Jurkat, Clone E6-1 (cell line): ENCODE measurements at regions not wholly inside any gene's neighbourhood (a gene's known extent, or its start where the extent isn't known, plus 50 kb on each side); places are given as distances from the start of the nearest gene placed in this dataset.

Experiments
- DNase-seq: peaks from one replicate; pipeline ENCODE4 v3.0.0-alpha.2; 2011; ENCODE audit warnings: low read depth, low spot score
- H3K4me3 ChIP-seq: 2 replicates; pipeline ENCODE4 v1.5.1; 2011; ENCODE audit warnings: mild to moderate bottlenecking, low read length, control low read depth, moderate library complexity

GRCh38 chr6:51323056-51323455 lies 504.4 kb downstream of the TFAP2B start:
- no peak for DNase-seq
- no peak overlapping the region for H3K4me3 ChIP-seq

- no peak for DNase-seq
- H3K4me3 ChIP-seq, result no peak overlapping the region
These were observed 512.3 kb downstream of the TFAP2B start for GRCh38 chr6:51330971-51331370.

DNA sequence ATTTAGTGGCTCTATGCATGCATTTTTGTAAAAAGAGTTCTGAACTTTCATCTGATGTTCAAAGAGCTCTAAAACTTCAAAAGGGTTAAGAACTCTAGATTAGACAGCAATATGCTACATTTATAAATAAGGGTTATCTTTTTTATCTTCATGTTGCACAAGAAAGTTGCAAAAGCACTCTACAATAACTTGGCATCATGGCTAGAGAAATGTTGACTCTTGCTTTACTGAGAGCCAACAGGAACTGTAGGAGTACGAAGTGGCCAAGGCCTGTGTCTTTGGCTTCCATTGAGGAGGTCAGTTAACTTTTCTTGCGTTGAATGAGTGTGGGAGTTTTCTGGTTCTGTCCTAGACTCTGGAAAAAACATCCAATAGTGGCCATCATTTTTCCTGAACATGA lies 516.9 kb downstream of the TFAP2B start:
- no peak for DNase-seq
- H3K4me3 ChIP-seq, result no peak overlapping the region

- no peak overlapping the region for H3K4me3 ChIP-seq
- DNase-seq, result no peak
These were observed 517.5 kb downstream of the TFAP2B start for GRCh38 chr6:51336185-51336584.

DNA sequence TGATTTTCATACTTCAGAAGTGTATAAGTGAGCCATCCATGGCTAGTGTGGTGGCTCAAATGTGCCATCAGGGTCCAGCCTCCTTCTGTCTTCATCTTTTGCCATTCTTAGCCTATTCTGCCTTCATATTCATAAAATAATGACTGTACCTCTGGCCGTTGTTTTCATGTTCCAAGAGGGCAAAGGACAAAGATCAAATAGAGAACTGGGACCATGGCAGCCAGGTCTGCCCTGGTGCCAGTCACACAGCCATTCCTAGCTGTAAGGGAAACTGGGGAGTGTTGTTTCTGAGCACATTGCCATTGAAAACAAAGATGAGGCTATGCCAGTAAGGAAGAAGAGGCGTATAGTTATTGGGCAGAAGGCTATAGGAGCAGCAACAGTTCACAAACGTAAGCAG lies 518.6 kb downstream of the TFAP2B start:
- DNase-seq, result no peak
- no peak overlapping the region for H3K4me3 ChIP-seq

GRCh38 chr6:51339108-51339507 lies 520.4 kb downstream of the TFAP2B start:
- DNase-seq, result no peak

GRCh38 chr6:51339728-51340127 lies 521.1 kb downstream of the TFAP2B start:
- H3K4me3 ChIP-seq, result no peak overlapping the region
- peak; percentile 6 for DNase-seq

More at GRCh38 chr6:51339108-51339507, 520.4 kb downstream of the TFAP2B start:
- no peak overlapping the region for H3K4me3 ChIP-seq

DNA sequence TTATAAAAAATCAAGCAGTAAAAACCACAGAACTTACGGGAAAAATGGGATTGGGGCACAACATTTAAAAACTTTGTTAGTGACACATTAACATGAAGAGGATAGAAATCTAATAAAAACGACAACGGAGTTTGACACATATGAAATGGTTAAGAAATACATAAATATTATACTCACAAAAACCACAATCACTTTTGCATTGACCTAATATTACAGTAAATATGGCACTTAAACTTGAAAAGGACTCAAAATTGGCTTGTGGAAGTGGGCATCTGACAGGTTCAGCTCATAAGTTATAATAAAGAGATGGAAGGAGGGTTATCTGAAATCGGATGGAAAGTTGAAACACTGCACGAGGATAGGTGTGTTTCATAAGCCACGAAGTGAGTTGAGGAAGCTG lies 523.7 kb downstream of the TFAP2B start:
- no peak for DNase-seq
- H3K4me3 ChIP-seq, result no peak overlapping the region

GRCh38 chr6:51349857-51350256 lies 531.2 kb downstream of the TFAP2B start:
- no peak overlapping the region for H3K4me3 ChIP-seq
- no peak for DNase-seq

DNA sequence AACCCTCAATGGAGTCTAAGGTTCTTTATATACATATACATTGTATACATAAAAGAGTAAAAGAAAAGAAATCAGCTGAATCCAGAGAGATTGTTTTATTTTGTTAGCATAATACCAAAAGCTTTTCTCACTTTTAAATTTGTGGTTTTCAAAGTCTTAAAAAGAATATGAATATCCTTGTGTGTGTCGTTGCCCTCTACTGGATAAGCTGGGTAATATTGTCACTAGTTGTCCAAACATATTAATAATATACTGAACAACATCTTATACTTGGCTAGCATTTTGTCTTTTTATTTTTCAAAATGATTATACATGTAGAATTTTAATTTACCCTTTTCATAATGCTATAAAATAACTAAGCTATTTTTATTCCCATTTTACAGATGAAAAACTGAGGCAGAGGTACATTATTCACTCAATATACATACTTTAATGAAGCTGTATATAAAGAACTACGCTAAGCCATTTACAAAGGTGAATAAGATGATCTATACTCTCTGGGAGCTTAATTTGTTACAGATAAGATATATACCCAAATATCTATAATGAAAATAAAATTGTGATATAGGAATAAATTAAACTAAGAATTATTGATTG lies 531.7 kb downstream of the TFAP2B start:
- H3K4me3 ChIP-seq, result no peak overlapping the region
- peak; percentile 14 for DNase-seq

GRCh38 chr6:51352506-51353029 lies 533.9 kb downstream of the TFAP2B start:
- DNase-seq, result no peak
- H3K4me3 ChIP-seq, result no peak overlapping the region

- DNase-seq, result no peak
- no peak overlapping the region for H3K4me3 ChIP-seq
These were observed 541.6 kb downstream of the TFAP2B start for GRCh38 chr6:51360287-51360686.

- DNase-seq, result no peak
- no peak overlapping the region for H3K4me3 ChIP-seq
These were observed 546.9 kb downstream of the TFAP2B start for GRCh38 chr6:51365566-51365965.

GRCh38 chr6:51369485-51369884 lies 550.8 kb downstream of the TFAP2B start:
- no peak for DNase-seq
- no peak overlapping the region for H3K4me3 ChIP-seq

DNA sequence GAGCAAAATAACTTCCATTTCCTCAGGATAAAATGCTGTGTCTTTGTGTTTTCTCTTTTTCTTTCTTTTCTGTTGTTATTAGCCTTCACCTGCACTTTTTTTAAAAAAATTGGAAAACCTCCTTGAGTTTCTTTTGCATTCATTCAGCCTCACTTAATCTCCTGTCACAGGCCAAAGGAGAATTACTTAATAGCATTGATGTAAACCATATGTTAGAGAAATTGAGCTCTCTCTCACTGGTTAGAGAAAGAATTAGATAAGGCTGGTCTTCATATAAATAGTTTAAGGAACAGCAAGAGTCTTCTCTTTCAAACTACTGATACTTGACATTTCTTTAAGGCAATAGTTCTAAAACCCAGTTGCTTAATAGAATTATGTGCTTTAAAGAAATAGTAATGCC lies 564.2 kb downstream of the TFAP2B start:
- no peak for DNase-seq
- H3K4me3 ChIP-seq, result no peak overlapping the region

- no peak overlapping the region for H3K4me3 ChIP-seq
- DNase-seq, result no peak
These were observed 566.1 kb downstream of the TFAP2B start for GRCh38 chr6:51384736-51385135.

DNA sequence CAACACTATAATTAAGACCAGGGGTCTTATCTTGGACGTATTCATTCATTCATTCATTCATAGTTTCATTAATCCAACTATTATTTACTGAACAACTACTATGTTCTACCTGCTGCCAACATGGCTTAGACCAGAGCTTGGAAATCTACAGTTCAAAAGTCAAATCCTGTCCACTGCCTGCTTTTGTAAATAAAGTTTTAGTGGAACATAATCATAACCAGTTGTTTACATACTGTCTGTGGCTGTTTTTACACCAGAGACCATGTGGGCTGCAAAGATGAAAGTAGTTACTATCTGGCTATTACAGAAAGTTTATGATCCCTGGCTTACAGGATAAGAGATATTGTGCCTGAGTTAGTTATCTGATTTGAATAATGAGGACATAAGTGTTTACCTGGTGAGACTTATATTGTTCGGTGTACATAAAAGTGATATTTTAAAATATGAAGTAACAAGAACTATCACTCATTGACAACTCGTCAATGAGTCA lies 567.7 kb downstream of the TFAP2B start:
- H3K4me3 ChIP-seq, result no peak overlapping the region
- DNase-seq, result no peak

DNA sequence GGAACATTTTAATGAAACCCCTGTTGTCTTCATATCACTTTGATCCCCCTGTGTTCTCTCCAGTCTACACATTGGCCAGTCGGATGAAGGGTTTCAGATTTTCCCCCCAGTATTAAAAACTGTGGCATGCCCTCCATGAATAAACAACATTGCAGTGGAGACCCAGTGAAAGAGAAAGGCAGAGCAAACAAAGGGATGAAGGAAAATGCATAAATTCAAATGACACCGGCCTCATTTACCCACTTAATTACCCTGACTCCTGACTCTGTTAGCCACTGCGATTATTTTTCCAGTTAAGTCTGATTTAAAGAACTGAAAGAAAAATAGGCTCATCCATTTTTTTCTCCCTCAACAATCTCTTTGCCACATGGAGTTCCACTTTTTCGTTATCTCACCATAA lies 569.2 kb downstream of the TFAP2B start:
- H3K4me3 ChIP-seq, result no peak overlapping the region
- DNase-seq, result no peak

DNA sequence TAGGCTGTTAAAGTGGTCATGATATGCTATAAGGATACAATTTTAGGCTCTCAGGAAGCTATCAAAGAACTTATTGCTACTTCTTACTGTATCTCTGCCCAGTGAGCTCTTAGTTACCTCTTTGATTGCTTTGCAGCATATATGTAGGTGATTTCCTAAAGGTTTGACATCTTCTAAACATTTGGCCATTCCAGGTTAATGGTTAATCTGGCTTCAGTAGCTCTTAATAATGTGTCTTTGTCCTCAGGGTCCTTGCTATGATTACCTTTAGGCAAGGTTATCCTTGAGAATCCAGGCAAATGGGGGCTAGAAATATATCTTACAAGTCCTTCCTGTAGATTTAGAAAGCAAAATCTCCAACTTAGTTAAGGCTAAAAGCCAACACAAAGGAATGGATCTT lies 575.4 kb downstream of the TFAP2B start:
- no peak for DNase-seq
- no peak overlapping the region for H3K4me3 ChIP-seq

DNA sequence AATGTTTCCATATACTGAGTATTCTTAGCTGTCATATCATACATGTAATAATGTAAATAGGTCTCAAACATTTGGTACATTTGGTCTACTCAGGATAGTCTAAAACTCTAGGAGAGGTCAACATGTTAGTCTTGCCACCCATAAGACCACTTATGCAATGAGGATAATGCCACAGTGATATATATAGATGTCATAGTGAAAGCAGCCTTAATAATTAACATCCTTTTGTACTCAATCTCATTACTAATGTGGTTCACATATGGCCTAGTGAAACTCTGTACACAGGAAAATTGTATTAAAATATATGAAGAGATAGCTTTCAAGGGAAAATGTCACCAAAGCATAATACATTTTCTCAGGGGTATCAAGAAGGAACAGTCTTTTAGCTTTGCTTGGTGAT lies 577.9 kb downstream of the TFAP2B start:
- no peak for DNase-seq
- H3K4me3 ChIP-seq, result no peak overlapping the region

DNA sequence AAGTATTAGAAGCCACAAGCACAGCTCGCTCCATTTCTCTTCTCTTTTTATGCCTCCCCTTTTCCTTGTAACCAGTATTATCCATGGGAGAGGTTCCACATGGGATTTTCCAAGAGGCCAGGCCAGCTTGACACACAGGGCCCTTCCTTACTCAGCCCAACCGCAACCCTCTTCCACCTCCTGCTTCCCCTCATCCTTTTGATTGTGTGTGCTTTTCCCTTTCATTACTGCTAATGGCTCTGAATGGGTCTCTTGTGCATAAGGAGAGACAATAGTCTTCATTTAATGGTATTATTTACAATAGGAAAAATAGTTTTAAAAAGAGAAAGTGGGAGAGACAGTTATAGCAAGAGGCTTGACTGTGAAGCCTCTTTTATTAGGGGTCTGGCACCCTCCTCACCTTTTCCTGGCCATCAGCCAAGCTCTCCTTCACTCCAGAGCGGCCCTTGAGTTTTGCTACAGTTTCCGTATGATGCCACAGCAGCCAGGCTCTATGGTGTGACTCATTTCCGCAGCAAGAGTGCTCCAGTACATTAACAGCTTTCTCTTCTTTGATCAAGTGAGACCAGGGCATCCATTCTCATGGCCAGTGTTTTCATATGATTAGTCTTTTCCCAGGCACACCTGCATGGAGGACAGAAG lies 579.5 kb downstream of the TFAP2B start:
- H3K4me3 ChIP-seq, result no peak overlapping the region
- no peak for DNase-seq
